H9 (cell line): ENCODE measurements at regions not wholly inside any gene's neighbourhood (a gene's known extent, or its start where the extent isn't known, plus 50 kb on each side); places are given as distances from the start of the nearest gene placed in this dataset.

Experiments
- DNase-seq: peaks from one replicate; pipeline ENCODE4 v3.0.0-alpha.2; 2017
- H2AFZ ChIP-seq: one replicate; pipeline ENCODE4 v1.6.1; 2013; ENCODE audit warnings: mild to moderate bottlenecking, low read length, control low read depth, moderate library complexity
- H2AK5ac ChIP-seq: 2 replicates; pipeline ENCODE4 v1.6.1; 2013; ENCODE audit warnings: low read length, control low read depth, mixed read lengths; ENCODE audit not compliant: insufficient read length
- H2BK120ac ChIP-seq: one replicate; pipeline ENCODE4 v1.6.1; 2013; ENCODE audit warnings: low read depth, mild to moderate bottlenecking, low read length, control low read depth, inconsistent platforms; ENCODE audit not compliant: poor library complexity, severe bottlenecking
- H2BK12ac ChIP-seq: 2 replicates; pipeline ENCODE4 v1.6.1; 2013; ENCODE audit warnings: low read length, control low read depth, mixed read lengths, low read depth; ENCODE audit not compliant: insufficient read length
- H2BK15ac ChIP-seq: 2 replicates; pipeline ENCODE4 v1.6.1; 2013; ENCODE audit warnings: low read depth, low read length, control low read depth
- H2BK20ac ChIP-seq: one replicate; pipeline ENCODE4 v1.6.1; 2013; ENCODE audit warnings: low read depth, mild to moderate bottlenecking, low read length, control low read depth, inconsistent platforms; ENCODE audit not compliant: poor library complexity, severe bottlenecking
- H2BK5ac ChIP-seq: 2 replicates; pipeline ENCODE4 v1.6.1; 2013; ENCODE audit warnings: low read length, control low read depth, mixed read lengths; ENCODE audit not compliant: insufficient read length
- H3K14ac ChIP-seq: 2 replicates; pipeline ENCODE4 v1.6.1; 2013; ENCODE audit warnings: low read length, control low read depth; ENCODE audit not compliant: insufficient read depth
- H3K18ac ChIP-seq: 2 replicates; pipeline ENCODE4 v1.6.1; 2013; ENCODE audit warnings: low read depth, mild to moderate bottlenecking, mixed read lengths, low read length, control low read depth; ENCODE audit not compliant: insufficient read length
- H3K23ac ChIP-seq: 2 replicates; pipeline ENCODE4 v1.6.1; 2013; ENCODE audit warnings: low read length, control low read depth, mixed read lengths, low read depth; ENCODE audit not compliant: insufficient read length
- H3K23me2 ChIP-seq: 2 replicates; pipeline ENCODE4 v1.6.1; 2013; ENCODE audit warnings: low read depth, mild to moderate bottlenecking, mixed read lengths, low read length, control low read depth; ENCODE audit not compliant: insufficient read length, poor library complexity, severe bottlenecking
- H3K27ac ChIP-seq: 2 replicates; pipeline ENCODE4 v1.5.1; 2013; ENCODE audit warnings: low read length, control low read depth, mixed read lengths, low read depth; ENCODE audit not compliant: insufficient read length
- H3K27me3 ChIP-seq: 2 replicates; pipeline ENCODE4 v1.6.1; 2013; ENCODE audit warnings: low read length, control low read depth, inconsistent platforms; ENCODE audit not compliant: insufficient read depth
- H3K4ac ChIP-seq: 2 replicates; pipeline ENCODE4 v1.6.1; 2013; ENCODE audit warnings: low read depth, mild to moderate bottlenecking, control low read depth, inconsistent platforms, low read length, moderate library complexity
- H3K4me1 ChIP-seq: 2 replicates; pipeline ENCODE4 v1.6.1; 2013; ENCODE audit warnings: low read length, control low read depth, inconsistent platforms; ENCODE audit not compliant: insufficient read depth
- H3K4me2 ChIP-seq: 2 replicates; pipeline ENCODE4 v1.6.1; 2013; ENCODE audit warnings: low read length, control low read depth, mixed read lengths; ENCODE audit not compliant: insufficient read length, insufficient read depth
- H3K56ac ChIP-seq: 2 replicates; pipeline ENCODE4 v1.6.1; 2013; ENCODE audit warnings: low read depth, mild to moderate bottlenecking, mixed read lengths, low read length, control low read depth; ENCODE audit not compliant: insufficient read length
- H3K79me1 ChIP-seq: 2 replicates; pipeline ENCODE4 v1.6.1; 2013; ENCODE audit warnings: low read depth, mild to moderate bottlenecking, moderate library complexity, low read length, control low read depth, inconsistent platforms; ENCODE audit not compliant: insufficient read depth, poor library complexity, severe bottlenecking
- H3K79me2 ChIP-seq: 2 replicates; pipeline ENCODE4 v1.6.1; 2013; ENCODE audit warnings: low read length, control low read depth, inconsistent platforms; ENCODE audit not compliant: insufficient read depth
- H3K9ac ChIP-seq: 2 replicates; pipeline ENCODE4 v1.6.1; 2013; ENCODE audit warnings: low read length, control low read depth, mixed read lengths; ENCODE audit not compliant: insufficient read length; ENCODE audit errors: extremely low read depth
- H3K9me3 ChIP-seq: one replicate; pipeline ENCODE4 v1.6.1; 2013; ENCODE audit warnings: low read depth, low read length, inconsistent platforms; ENCODE audit not compliant: control insufficient read depth
- H3T11ph ChIP-seq: one replicate; pipeline ENCODE4 v1.6.1; 2013; ENCODE audit warnings: mild to moderate bottlenecking, low read length, control low read depth, inconsistent platforms
- H4K20me1 ChIP-seq: one replicate; pipeline ENCODE4 v1.6.1; 2013; ENCODE audit not compliant: control insufficient read depth, insufficient read length, insufficient read depth
- H4K5ac ChIP-seq: 2 replicates; pipeline ENCODE4 v1.6.1; 2013; ENCODE audit warnings: low read depth, mild to moderate bottlenecking, mixed read lengths, low read length, control low read depth; ENCODE audit not compliant: insufficient read length
- H4K8ac ChIP-seq: replicated peaks from 2 replicates; pipeline ENCODE4 v1.6.1; 2013; ENCODE audit warnings: low read length, control low read depth, mixed read lengths, low read depth; ENCODE audit not compliant: insufficient read length
- H4K91ac ChIP-seq: 2 replicates; pipeline ENCODE4 v1.6.1; 2013; ENCODE audit warnings: low read depth, mild to moderate bottlenecking, moderate library complexity, mixed read lengths, low read length, control low read depth; ENCODE audit not compliant: insufficient read length
- H3K27ac Mint-ChIP-seq, 3 experiments: 2 replicates in 2 of 3; 3 replicates in 1 of 3; pipeline ENCODE4 v1.8.0; 2020 to 2021; ENCODE audit warnings: mixed read lengths in 3 of 3, mild to moderate bottlenecking in 1 of 3, moderate library complexity in 1 of 3
- H3K27me3 Mint-ChIP-seq: 2 replicates; pipeline ENCODE4 v1.8.0; 2021; ENCODE audit warnings: low read depth, mild to moderate bottlenecking, moderate library complexity, mixed read lengths
- H3K36me3 Mint-ChIP-seq, 3 experiments: 2 replicates in 2 of 3; 3 replicates in 1 of 3; pipeline ENCODE4 v1.8.0; 2020 to 2021; ENCODE audit warnings: low read depth in 3 of 3, mixed read lengths in 3 of 3; ENCODE audit not compliant: insufficient read depth in 1 of 3
- H3K4me1 Mint-ChIP-seq, 2 experiments: 2 replicates each; pipeline ENCODE4 v1.8.0; 2020; ENCODE audit warnings: mixed read lengths in 2 of 2
- H3K4me3 Mint-ChIP-seq, 2 experiments: 2 replicates in 1 of 2; 3 replicates in 1 of 2; pipeline ENCODE4 v1.8.0; 2020 to 2021; ENCODE audit warnings: mild to moderate bottlenecking in 2 of 2, mixed read lengths in 2 of 2, moderate library complexity in 1 of 2
- H3K9me3 Mint-ChIP-seq, 2 experiments: 2 replicates in 1 of 2; 3 replicates in 1 of 2; pipeline ENCODE4 v1.8.0; 2020; ENCODE audit warnings: mild to moderate bottlenecking in 2 of 2, mixed read lengths in 2 of 2, moderate library complexity in 1 of 2
- CTCF ChIP-seq: fragments of 200-600 bp; sonication (generic); conservative IDR thresholded peaks from 3 replicates; pipeline ENCODE4 v1.8.0; 2021; ENCODE audit warnings: antibody characterized with exemption, mild to moderate bottlenecking

GRCh38 chr14:42671636-42672035 lies 1065.0 kb downstream of the LRFN5 start:
- Histone ChIP-seq H2AFZ (no peak overlapping the region), H3K9me3 (no peaks in the 10 kb centered on the region), H2BK15ac (no peak overlapping the region), H3K4me1 (no peaks in the 10 kb centered on the region), H3K4me2 (no peak overlapping the region), H3K18ac (no peak overlapping the region), H4K5ac (no peak overlapping the region), H3K9ac (no peak overlapping the region), H2BK12ac (no peak overlapping the region), H2BK120ac (no peak overlapping the region), H4K20me1 (no peaks in the 10 kb centered on the region), H3K56ac (no peak overlapping the region), H3T11ph (no peak overlapping the region), H3K23ac (no peak overlapping the region), H2BK5ac (no peak overlapping the region), H3K27me3 (no peaks in the 10 kb centered on the region), H3K79me2 (no peaks in the 10 kb centered on the region), H3K23me2 (no peaks in the 10 kb centered on the region), H3K27ac (no peak overlapping the region), H4K91ac (no peak overlapping the region), H2BK20ac (no peak overlapping the region), H3K79me1 (no peaks in the 10 kb centered on the region), H4K8ac (no peak overlapping the region), H2AK5ac (no peak overlapping the region), H3K4ac (no peak overlapping the region), H3K14ac (no peak overlapping the region)
- Mint-ChIP-seq H3K9me3 (peaks cover 6 to 7% of the 10 kb centered on the region in 2 experiments; a peak in 4 of 5 replicates), H3K27me3 (no peaks in the 10 kb centered on the region), H3K4me1 (no peaks in the 10 kb centered on the region), H3K27ac (no peak overlapping the region), H3K4me3 (no peak overlapping the region), H3K36me3 (peaks cover 4 to 12% (median 7%) of the 10 kb centered on the region in 3 experiments; a peak in 6 of 7 replicates)
- no peak for DNase-seq
- TF ChIP-seq CTCF: no peak
